Sigmoid colon (tissue), 4 donors: ENCODE measurements at regions not wholly inside any gene's neighbourhood (a gene's known extent, or its start where the extent isn't known, plus 50 kb on each side); places are given as distances from the start of the nearest gene placed in this dataset.

Source experiments
- EP300 ChIP-seq, 4 donors: sonication (generic); formaldehyde crosslinking; IDR thresholded peaks; one replicate each; pipeline ENCODE4 v1.6.1; 2017; ENCODE audit warnings: antibody characterized with exemption in 4 of 4
- POLR2A ChIP-seq, 2 donors: fragments of 450-650 bp; IDR thresholded peaks; one replicate each; pipeline ENCODE4 v1.6.1; 2016; ENCODE audit warnings: antibody characterized with exemption in 2 of 2, mild to moderate bottlenecking in 2 of 2, moderate library complexity in 2 of 2
- POLR2AphosphoS5 ChIP-seq, 4 donors: sonication (generic); formaldehyde crosslinking; IDR thresholded peaks; one replicate each; pipeline ENCODE4 v1.6.1; 2017; ENCODE audit warnings: antibody characterized with exemption in 4 of 4
- TF ChIP-seq, protein P1 (sequence below), 4 experiments: fragments of 450-650 bp in 3 of 4; fragments of 200-600 bp in 1 of 4; IDR thresholded peaks; one replicate each; pipeline ENCODE4 v1.5.1; 2016 to 2019; ENCODE audit warnings: antibody characterized with exemption in 4 of 4, mild to moderate bottlenecking in 3 of 4, moderate library complexity in 2 of 4

DNA sequence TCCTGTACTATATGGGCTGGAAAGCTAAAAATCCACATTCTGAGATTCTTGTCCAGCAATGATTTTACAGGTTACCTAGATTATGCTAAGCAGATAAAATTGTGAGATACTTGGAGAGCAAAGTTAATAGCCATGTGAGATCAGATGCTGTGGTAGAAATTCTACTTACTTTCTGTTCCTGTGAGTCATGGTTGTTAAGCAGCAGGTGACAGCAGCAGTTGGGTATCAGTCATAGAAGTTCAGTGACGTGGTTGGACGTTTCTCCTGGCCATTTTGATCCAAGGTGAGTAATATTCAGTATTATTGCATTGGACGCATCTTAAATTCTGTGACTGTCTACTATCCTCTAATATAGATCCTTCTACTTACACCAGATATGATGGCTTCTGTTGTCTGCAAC is 524.5 kb downstream of the TMEM38B start:
- TF ChIP-seq, protein P1, sequence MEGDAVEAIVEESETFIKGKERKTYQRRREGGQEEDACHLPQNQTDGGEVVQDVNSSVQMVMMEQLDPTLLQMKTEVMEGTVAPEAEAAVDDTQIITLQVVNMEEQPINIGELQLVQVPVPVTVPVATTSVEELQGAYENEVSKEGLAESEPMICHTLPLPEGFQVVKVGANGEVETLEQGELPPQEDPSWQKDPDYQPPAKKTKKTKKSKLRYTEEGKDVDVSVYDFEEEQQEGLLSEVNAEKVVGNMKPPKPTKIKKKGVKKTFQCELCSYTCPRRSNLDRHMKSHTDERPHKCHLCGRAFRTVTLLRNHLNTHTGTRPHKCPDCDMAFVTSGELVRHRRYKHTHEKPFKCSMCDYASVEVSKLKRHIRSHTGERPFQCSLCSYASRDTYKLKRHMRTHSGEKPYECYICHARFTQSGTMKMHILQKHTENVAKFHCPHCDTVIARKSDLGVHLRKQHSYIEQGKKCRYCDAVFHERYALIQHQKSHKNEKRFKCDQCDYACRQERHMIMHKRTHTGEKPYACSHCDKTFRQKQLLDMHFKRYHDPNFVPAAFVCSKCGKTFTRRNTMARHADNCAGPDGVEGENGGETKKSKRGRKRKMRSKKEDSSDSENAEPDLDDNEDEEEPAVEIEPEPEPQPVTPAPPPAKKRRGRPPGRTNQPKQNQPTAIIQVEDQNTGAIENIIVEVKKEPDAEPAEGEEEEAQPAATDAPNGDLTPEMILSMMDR (IDR thresholded peaks at IDR 0.05): no peak
- TF ChIP-seq POLR2AphosphoS5 (IDR thresholded peaks at IDR 0.05) (no peak), POLR2A (IDR thresholded peaks at IDR 0.05) (no peak), EP300 (IDR thresholded peaks at IDR 0.05) (no peak)
